OCI-LY3 (cell line): ENCODE measurements at regions not wholly inside any gene's neighbourhood (a gene's known extent, or its start where the extent isn't known, plus 50 kb on each side); places are given as distances from the start of the nearest gene placed in this dataset.

ENCODE experiments used
- EZH2phosphoT487 ChIP-seq: fragments of 200-600 bp; shearing (Covaris generic); IDR thresholded peaks from 2 replicates; pipeline ENCODE4 v1.6.1; 2018; ENCODE audit warnings: antibody characterized with exemption, mixed run types, low read depth
- TF ChIP-seq, protein P1 (sequence below): fragments of 200-600, 300-600 bp; sonication (generic); IDR thresholded peaks from 2 replicates; pipeline ENCODE4 v1.5.1; 2014; ENCODE audit warnings: antibody characterized with exemption, low read length, low read depth

DNA sequence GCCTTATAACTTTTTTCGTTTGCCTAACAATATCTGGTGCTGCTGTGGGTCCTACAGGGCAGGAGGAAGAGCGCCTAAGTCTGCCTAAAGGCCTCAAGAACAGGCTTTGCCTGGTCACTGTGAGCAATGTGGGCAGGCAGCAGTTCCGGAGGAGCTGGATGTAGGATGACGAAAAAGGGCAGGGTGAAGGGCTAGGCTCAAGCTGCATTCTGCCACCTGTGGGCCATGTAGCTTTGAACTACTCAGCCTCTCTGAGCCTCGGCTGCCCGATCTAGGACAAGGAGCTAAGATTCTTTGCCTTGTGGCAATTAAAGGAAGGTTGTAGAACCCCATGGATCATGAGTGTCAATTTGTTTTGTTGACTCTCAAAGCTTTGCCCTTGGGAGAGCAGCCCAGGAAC lies 57.1 kb upstream of the MAMLD1 start:
- TF ChIP-seq, protein P1, sequence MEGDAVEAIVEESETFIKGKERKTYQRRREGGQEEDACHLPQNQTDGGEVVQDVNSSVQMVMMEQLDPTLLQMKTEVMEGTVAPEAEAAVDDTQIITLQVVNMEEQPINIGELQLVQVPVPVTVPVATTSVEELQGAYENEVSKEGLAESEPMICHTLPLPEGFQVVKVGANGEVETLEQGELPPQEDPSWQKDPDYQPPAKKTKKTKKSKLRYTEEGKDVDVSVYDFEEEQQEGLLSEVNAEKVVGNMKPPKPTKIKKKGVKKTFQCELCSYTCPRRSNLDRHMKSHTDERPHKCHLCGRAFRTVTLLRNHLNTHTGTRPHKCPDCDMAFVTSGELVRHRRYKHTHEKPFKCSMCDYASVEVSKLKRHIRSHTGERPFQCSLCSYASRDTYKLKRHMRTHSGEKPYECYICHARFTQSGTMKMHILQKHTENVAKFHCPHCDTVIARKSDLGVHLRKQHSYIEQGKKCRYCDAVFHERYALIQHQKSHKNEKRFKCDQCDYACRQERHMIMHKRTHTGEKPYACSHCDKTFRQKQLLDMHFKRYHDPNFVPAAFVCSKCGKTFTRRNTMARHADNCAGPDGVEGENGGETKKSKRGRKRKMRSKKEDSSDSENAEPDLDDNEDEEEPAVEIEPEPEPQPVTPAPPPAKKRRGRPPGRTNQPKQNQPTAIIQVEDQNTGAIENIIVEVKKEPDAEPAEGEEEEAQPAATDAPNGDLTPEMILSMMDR = no peak
- TF ChIP-seq EZH2phosphoT487 = no peak
